ENCODE measurements at regions not wholly inside any gene's neighbourhood (a gene's known extent, or its start where the extent isn't known, plus 50 kb on each side); places are given as distances from the start of the nearest gene placed in this dataset.
A peak's percentile ranks its signal among the peaks of the same experiment; 100 is the strongest.
"Not testable (repeated sequence)": the region's sequence is repeated elsewhere in the genome, so short reads cannot be mapped to it uniquely, and the experiment has no call there.

DNA sequence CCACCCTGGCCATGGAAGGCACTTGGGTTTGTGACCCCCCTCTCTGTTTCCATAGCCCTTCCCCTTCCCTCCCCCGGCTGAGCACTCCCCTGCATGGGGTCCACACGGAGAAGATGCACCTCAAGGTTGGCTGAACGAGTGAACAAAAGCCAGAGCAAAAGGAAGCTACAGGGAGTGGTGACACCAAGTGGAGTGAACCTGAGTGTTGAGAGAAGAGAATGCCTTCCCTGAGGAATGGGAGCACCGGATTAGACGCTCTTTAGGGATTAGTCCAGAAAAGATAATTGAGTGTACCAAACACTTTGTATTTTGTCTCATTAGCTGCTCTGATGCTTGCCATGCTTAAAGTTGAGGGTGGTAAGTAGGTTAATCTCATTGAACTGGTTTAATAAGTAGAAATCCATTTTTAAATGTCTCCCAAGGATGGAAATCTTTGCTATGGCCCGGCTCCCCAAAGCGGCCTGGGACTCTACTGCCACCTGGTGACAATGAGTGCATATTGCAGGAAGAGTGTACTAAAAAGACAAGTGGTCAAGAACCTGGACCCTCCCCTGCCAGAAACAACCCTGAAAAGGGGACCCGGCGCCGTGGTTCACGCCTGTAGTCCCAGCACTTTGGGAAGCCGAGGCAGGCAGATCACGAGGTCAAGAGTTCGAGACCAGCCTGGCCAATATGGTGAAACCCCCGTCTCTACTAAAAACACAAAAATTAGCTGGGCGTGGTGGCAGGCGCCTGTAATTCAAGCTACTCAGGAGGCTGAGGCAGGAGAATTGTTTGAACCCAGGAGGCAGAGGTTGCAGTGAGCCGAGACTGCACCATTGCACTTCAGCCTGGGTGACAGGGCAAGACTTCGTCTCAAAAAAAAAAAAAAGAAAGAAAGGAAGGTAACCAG, 150.6 kb upstream of the ZC3H12A start:
- no peak for DNase-seq

DNA sequence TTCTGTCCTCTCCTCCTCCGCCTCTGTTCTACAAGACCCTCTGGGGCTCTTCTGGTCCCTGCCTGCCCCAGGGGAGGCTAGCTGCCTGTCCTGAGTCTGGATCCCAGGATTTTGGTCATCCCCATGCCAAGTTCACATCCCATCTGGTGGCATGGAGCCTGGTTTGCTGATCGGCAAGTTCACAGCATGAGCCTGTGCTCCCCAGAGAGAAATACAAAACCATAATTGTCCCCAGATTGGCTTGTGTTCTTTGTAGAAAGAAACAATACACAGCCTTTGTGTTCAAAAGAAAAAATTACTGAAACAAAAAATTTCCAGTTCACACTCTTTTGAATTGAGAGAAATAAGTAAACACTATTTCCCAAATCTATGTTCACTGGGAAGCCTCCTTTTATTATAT, 149.4 kb upstream of the ZC3H12A start:
- no peak for DNase-seq

DNA sequence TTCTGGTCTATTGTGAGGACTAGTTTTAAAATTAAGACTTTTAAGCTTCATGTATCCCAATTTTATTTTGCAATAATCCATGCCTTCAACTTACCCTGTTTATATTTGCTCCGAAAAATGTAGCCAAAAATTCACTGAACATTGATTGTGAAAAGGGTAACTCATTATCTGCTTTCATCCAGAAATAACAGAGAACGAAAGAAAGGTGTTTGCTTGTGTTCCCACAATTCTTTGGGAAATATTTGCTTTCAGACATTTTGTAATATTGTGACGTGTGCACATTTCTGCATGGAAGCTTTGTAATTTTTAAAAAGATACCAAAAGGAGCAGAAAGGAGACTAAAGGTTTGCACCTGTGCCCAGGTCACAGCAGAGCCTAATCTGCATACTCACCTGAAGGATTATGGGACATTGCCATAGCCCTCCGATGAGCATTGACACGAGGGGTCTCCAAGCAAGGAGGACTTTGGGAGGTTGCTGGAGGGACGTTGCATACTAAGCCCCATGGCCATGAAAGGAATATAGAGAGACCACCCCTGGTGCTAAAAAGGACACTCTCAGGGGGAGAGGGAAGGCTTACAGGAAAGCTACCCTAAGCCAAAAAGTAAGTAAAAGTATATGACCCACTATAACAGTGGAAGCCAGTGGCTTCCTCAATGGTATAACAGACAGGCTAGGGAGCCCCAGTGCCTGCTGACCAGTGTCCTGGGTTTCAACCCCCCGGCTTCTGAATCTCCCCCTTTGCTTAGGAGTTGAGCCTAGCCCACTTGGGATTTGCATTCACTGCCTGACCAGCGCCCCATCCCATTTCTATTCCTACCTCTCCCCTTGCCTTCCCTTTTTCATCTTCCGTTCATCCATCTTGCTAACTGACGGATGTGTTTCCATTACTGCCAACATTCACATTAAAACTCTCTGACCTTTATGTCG, 148.6 kb upstream of the ZC3H12A start:
- DNase-seq: no peak

DNA sequence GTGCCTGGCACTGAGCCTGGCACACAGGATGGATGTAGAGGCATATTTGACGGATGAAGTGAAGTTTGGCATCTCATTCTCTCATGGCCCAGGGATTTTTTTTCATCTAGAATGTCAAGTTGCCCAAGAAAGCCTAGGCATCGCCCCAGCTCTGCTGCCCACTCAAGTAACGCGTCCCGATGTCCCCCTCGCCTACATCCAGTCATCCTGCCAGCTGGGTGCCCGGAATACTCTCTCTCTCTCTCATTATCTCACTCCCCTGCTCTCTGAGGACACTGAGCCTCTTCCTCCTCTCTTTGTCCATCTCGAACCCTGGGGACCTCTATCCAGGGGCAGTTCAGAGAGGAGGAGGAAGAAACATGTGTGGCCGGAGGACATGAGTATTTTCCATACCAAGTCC, 142.3 kb upstream of the ZC3H12A start:
- no peak for DNase-seq

DNA sequence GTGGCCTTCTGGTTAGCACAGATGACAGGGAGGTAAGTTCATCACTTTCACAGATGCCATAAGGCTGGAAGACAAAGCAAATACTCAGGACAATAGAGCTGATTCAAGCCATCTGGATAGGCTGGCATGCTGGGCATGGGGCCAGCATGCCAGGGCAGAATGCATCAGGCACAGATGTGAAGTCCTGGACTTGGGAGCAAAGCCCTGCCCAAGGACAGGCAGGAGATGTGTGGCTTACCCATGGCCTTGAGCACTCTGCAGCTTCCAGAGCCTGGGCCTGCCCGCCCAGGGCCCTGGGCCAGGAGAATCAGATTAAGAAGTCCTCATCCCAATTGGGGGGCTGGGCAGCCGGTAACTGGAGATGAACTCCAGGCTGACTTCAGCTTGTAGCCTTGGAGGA, 135.7 kb upstream of the ZC3H12A start:
- no peak for DNase-seq

DNA sequence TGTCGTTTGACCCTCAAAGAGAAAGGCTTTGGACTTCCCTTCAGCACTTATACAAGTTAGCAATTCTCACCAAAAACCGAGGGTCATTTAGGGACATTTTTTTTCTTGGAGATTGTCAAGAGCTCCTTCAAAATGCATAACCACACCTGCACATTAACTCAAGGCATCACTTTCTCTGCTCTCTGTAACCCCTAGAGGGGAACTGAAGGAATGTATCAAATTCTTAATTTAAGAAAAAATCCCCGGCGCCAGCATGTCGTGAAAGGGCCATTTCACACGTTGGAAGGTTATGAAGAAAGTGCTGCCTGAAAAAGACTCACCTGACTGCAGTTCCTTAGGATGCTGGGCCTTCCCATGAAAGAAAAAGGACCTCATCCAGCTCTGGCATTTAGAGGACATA, 131.6 kb upstream of the ZC3H12A start:
- DNase-seq: no peak

DNA sequence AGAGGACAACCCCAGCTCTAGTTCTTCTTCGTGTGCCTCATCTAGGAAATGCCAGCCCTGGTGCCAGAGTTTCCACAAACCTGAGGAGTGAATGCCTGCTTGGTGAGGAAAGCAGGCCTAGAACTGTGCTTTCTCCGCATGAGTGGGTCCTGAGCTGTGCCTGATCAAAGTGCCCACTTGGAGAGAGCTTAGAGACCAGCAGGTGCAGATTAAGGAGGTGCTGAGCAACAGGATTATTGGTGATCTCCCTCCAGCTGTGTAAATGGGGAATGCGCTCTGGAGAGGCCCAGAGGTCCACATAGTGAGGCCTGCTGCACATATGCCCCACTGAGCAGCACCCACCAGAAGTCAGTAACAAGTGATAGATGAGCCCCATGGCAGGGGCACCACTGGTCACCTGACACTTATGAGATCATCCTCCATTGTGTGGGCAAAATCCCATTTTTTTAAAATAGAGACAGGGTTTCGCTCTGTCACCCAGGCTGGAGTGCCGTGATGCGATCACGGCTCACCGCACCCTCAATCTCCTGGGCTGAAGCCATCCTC, 127.2 kb upstream of the ZC3H12A start:
- DNase-seq: no peak

DNA sequence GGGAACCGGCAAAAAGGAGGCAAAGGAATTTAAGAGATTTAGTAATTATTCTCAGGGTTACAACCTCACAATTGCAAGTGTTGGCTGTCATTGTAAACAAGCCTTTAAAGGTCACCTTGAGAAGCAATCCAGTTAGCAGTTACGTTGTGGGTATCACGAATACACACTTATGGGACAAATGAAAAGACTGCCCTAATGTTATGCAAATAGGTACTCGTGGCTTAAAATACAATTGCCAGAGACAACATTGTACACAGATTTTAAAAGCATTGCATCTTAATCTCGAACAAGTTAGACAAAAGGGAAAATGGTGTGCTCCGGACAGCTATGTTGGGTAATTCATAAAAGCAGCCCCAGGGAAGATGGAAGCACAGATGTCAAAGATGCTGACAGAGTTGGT, 120.5 kb upstream of the ZC3H12A start:
- DNase-seq: no peak

DNA sequence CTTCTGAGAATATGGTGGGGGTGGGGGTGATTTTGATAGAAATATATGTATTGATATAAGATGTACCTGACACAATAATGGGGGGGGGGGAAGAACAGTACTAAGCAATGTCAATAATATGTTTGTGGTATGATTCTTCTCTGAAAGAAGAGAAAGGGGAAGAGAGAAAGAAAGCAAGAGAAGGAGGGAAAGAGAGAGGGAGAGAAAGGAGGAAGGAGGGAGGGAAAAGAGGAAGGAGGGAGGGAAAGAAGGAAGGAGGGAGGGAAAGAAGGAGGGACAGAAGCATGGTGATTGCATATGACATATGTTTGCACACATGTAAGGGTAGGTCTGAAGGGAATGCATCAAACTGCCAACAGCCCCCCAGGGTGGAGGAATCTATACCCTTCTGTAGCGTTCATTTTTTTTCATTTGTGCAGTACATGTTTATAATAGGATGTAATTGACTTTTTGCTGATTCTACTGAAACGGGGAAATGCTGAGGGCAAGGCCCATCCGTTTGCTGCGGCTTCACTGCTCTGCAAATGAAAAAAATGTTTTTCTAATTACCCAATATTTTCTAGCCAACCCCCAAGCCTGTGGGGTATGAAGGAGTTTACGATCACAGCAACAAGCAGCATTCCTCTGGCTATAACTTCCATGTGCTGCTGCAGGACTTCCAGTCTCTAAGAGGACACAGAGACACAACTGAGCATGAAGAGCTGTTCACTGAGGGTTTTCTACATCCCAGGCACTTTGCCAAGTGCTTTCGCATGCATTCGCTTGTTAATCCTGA, 119.3 kb upstream of the ZC3H12A start:
- DNase-seq: no peak

DNA sequence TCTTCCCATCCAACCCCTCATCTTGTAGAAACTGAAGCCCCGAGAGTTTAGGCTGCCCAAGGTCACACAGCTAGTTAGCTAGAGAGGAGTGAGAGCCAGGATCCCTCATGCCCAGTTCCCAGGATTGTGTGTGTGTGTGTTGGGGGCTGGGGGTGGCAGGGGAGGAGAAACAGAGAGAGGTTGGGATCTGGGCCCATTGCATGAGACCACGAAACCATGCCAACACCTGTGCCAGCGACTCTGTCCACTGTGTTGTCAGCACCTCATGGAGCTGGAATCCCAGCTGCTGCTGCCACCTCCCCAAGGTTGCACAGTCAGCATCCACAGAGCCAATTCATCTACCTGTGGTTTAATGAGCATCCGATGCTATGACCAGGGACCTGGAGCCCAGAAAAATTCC, 115.4 kb upstream of the ZC3H12A start:
- no peak for DNase-seq

DNA sequence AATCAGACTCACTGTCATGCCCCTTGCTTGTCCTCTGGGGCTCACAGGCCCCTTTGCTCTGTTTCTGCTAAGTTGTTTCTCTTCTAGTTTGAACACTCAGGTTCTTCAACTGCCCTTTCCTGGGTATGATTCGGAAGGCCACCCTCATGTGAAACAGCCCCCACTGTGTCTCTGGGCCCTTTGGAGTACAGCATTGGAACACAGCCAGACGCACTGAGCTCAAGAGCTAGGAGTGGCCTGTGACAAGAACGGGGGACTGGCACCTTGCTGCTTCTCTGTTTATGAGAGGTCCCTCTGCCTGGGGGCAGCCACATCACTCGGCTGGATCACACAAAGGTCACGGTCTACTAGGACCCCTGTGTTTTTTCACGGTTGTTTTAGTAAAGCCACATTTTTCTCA, 114.4 kb upstream of the ZC3H12A start:
- no peak for DNase-seq

DNA sequence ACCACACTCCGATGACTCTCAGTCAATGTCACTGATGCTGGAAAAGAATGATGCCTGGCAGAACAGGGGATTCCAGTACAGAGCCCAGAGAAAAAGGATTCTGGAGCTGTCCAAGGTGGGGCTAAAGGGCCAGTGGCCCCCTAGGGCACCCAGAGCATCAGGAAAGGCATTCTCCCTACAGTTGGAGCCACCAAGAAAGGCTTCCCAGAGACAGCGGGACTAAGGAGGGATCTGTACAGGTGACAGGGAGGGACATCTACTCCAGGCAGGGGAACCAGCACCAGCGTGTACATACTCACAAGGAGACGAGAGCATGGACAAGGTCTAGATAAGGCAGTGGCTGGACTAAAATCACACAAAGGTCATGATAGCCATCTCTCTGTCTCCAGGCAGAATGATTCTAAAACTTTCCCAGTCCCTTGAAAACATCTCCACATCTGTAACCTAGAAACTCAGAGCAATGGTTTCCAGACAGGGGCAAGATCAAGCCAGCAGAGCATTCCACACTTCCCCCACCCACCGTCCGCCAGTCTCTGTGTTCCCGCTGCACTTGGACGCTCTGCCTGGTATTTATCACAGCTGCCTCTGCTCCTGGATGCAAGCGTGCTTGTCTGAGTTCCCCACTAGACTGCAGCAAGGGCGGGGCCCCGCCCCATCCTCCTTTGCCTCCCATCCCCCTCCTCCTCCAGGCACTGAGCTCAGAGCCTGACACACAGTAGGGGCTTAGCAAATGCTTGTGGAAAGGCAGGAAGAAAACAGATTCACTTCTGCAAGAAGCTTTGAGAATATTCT, 111.6 kb upstream of the ZC3H12A start:
- peak; percentile 27 for DNase-seq

DNA sequence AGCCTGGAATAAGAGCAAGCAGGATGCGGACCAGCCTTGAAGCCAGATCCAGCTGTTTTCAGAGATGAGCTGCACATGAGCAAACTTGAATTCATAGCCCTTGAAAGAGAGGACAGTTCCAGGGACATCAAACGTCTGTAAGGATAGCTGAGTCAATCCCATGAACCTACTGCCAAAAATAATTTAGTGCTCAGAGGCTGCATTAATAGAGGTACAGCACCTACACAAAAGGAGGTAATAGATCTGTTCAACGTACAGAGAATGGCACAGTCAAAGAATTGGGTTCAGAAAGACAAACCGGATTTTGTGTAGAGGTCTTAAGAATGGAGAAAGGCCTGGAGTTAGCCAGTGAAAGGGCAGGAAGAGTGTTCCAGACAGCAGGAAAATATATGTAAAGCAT, 110.8 kb upstream of the ZC3H12A start:
- no peak for DNase-seq

DNA sequence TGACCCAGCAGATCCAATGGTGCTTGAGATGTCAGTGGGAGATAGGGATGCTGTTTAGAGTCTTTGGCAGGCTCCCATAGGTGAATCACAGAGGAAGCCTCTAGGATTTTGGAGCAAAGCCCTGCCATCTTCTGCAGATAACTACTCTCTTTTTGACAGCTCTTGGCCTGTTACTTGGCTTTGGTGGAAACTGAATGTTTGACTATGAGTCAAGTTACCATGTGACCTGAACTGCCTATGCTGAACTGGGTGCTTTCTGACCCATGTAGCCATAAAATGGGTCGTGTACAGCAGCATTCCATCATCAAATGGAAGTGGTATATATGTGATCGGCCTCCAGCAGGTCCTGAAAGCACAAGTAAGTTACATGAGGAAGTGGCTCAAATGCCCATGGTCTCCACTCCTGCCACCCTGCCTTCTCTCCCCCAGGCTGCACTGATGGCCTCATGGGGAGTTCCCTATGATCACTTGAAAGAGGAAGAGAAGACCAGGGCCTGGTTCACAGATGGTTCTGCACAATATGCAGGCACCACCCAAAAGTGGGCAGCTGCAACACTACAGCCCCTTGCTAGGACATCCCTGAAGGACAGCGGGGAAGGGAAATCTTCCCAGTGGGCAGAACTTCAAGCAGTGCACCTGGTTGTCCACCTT, 105.6 kb upstream of the ZC3H12A start:
- DNase-seq: not testable (repeated sequence)

DNA sequence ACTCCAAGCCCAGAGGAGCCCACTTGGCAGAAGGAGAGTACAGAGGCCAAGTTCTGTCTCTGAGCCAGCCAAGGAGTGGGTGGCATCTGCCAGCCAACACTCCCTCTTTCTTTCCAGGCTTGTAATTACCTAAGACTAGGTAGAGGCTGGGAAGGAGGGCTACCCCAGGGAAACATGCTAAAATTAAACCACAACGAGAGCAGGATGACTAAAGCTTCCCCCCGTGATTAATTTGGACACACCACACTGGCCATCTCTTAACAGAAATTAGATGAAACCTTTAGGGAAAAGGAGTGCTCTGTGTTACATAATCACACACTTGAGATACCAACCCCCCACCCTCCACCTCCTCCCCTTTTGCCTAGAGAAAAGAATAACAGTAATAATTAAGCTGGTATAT, 102.1 kb upstream of the ZC3H12A start:
- no peak for DNase-seq

DNA sequence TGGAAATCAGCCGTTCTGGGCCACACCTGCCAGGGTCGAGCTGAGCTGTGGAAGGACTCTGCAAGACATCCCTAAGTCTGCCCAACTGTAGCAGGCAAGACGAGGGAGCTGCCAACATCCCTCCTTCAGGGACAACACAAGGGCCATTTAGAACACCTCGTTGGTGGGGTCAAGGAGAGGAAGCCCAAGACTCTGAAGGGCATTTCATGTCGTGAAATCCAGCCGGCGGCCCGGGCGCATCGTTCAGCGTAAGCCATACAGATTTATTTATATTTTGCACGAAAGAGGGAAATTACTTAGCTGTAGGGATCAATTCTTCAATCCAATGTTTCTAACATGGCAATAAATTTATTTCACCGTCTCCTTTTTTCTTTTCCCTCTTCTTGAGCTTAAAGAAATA, 101.7 kb upstream of the ZC3H12A start:
- DNase-seq: no peak

DNA sequence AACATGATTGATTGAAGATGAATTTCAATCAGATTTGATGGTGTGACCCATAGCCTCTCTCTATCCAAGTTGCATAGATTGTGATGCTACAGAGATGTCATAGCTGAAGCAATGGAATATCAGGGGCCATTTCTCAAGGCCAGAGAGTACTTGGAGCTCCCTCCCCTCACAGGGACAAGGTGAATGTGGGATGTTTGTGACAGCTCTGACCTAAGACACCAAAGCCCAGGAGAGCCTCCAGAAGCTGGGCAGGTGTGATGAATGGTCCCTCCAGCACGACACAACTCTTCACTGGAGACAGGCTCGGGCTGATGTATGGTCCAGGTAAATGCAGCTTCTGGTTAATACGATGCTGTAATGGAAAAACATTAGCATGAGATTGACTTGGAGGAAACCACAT, 101.0 kb upstream of the ZC3H12A start:
- DNase-seq: no peak

DNA sequence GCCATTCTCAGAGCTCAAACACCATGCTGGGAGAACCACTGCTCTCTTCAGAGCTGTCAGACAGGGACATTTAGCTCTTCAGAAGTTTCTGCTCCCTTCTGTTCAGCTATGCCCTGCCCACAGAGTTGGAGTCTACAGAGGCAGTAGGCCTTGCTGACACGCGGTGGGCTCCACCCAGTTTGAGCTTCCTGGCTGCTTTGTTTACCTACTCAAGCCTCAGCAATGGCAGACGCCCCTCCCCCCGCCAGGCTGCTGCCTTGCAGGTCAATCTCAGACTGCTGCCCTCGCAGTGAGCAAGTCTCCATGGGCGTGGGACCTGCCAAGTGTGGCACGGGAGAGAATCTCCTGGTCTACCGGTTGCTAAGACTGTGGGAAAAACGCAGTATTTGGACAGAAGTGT, 93.8 kb upstream of the ZC3H12A start:
- DNase-seq: not testable (repeated sequence)

DNA sequence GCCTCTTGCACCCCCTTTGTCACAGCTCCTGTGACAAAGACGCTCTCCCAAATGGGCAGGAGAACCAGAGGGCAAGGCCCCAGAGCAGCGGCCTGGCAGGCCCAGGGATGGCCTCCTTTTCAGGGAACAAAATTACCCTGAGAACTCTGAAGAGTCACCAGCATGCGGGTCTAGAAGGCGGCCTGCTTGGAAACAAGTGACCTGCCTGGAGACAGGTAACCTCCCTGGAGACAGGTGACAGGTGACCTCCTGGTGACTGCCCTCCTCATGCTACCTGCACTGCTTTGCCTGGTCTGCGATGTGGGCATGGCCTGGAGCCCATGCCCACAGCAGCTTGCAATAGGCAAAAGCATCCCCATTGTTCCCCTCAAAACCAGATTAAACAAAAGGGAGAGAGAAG, 86.5 kb upstream of the ZC3H12A start:
- DNase-seq: no peak

DNA sequence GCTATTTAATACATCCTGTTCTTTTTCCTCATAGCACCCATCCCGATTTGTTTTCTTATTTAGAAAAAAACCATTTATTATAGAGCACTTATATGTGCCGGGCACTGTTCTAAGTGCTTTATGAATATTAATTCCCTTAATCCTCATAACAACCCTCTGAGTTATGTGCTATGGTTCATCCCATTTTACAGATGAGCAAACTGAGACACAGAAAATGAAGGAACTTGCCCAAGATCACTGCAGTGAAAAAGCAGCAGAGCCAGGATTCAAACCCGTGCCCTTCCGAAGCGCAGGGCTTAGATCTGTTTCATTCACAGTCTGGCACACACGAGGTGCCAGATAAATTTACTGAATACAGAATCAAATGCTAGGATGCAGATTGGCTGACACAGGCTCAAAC, 85.1 kb upstream of the ZC3H12A start:
- no peak for DNase-seq

All from hindlimb muscle (tissue), 1 donor.